Cardiac fibroblast (primary cell): ENCODE measurements at regions not wholly inside any gene's neighbourhood (a gene's known extent, or its start where the extent isn't known, plus 50 kb on each side); places are given as distances from the start of the nearest gene placed in this dataset.

Experiments used
- DNase-seq, 2 donors: peaks; one replicate each; pipeline versions ENCODE4 v3.0.0 to v3.0.0-alpha.2; 2010; ENCODE audit warnings: low read depth in 2 of 2
- H3K4me3 ChIP-seq, 2 donors: replicated peaks in 1 of 2; 1 replicate in 1 of 2; 2 replicates in 1 of 2; pipeline ENCODE4 v1.5.1; 2011; ENCODE audit warnings: low read depth in 2 of 2, low read length in 2 of 2, mild to moderate bottlenecking in 2 of 2, moderate library complexity in 1 of 2
- TF ChIP-seq, protein P1 (sequence below): IDR thresholded peaks from one replicate; pipeline ENCODE4 v1.5.1; 2011; ENCODE audit warnings: low read depth, mild to moderate bottlenecking, low read length, inconsistent platforms

DNA sequence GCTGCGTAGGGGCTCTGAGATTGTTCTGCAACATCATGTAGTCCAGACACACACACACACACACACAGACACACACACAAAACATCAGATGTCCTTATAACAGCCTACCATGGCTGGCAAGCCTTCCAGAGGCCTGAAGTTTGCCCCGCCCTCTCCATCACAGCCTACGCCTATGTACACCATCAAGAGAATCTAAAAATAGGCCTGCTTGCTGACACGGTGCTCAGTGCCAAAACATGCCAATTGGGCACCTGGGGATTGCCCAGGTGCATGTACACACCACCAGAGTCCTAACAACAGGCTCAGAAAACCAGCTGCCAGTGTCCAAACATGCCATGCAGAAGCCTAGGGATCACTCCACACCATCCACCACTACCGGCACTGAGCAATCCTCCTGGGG, 391.7 kb upstream of the SPTLC3 start:
- no peak overlapping the region for H3K4me3 ChIP-seq
- TF ChIP-seq, protein P1, sequence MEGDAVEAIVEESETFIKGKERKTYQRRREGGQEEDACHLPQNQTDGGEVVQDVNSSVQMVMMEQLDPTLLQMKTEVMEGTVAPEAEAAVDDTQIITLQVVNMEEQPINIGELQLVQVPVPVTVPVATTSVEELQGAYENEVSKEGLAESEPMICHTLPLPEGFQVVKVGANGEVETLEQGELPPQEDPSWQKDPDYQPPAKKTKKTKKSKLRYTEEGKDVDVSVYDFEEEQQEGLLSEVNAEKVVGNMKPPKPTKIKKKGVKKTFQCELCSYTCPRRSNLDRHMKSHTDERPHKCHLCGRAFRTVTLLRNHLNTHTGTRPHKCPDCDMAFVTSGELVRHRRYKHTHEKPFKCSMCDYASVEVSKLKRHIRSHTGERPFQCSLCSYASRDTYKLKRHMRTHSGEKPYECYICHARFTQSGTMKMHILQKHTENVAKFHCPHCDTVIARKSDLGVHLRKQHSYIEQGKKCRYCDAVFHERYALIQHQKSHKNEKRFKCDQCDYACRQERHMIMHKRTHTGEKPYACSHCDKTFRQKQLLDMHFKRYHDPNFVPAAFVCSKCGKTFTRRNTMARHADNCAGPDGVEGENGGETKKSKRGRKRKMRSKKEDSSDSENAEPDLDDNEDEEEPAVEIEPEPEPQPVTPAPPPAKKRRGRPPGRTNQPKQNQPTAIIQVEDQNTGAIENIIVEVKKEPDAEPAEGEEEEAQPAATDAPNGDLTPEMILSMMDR = no peak
- DNase-seq = no peak

DNA sequence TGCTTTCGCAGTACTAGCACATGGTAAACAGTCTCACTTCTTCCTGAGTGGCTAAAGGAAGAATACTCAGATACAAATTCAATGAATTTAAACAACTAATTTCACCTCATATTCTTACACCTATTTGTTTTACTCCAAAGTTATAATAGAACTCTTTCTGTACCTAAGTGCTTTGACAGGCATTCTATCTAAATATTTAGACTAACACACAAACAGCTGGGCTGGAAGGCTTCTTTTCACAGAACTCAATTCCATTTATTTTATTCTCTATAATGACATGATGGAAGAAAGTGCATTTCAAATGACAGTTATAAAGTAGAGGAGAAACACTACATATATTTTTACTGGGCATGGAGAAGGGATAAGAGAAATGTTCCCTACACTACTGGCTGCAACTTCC, 384.9 kb upstream of the SPTLC3 start:
- H3K4me3 ChIP-seq = no peak overlapping the region
- no peak for DNase-seq
- TF ChIP-seq, protein P1 = no peak

DNA sequence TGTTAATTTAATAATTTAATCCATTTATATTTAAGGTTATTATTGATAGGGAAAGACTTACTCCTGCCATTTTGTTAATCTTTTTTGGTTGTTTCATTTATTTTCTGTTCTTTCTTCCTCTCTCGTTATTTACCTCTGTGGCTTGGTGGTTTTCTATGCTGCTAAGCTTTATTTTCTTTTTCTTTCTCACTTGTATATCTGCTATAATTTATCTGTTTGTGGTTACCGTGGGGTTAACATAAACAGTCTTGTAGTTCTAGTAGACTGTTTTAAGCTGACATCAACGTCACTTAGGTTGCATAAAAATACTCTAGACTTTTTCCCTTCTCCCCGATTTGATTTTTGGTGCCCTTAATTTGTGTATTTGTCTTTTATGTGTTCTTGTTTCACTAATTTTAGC, 381.3 kb upstream of the SPTLC3 start:
- DNase-seq = no peak

DNA sequence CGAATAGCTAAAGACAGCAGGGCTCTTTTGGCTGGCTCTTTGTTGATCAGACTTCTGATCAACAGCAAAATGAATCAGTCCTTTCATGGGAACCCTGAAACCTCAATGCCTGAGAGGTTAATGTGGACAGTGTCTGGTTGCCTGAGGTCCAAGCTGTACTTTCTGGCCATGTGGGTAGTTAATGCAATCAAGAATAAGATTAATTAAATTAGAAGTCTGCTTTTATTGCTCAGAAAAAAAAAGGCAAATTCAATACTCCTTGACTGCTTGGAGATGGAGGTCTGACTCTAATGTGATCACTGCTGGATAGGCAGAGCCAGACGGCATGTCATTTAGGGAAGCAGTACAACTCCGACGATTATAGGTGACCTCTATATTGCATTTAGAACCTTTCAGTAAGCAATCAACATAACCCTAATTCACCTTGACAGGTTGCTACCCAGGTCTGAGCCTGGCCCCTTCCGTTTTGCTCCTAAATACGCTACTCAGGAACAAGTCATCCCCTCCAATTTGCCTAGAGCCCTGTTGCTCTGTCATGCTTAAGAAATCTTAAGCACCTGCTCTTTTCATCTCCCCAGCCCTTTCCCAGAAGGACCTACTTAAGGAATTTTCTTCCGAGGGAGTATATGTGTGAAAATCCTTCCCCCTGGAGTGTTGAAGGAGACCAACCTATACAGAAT, 370.0 kb upstream of the SPTLC3 start:
- no peak overlapping the region for H3K4me3 ChIP-seq
- TF ChIP-seq, protein P1 = no peak
- DNase-seq = no peak

More for the DNA sequence above, 381.3 kb upstream of the SPTLC3 start:
- H3K4me3 ChIP-seq = no peak overlapping the region
- TF ChIP-seq, protein P1 = no peak

DNA sequence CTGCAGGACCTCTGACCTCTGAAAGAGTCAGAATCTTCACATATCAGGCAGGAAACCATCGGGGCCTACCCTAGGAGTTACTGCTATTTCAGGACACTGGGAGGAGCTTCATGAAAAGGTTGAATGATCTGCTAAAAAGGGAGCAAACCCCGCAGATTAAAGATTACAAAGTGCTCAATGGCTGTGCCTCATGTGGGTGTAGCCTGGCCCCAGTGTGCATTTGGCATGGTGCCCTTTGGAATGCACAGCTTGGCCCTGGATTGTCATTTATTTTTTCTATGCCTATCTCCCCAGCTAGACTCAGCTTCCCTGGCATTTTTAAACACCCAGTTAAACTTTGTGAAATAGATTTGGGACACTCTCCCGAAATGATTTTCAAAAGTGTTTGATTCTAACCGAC, 368.5 kb upstream of the SPTLC3 start:
- DNase-seq = no peak

DNA sequence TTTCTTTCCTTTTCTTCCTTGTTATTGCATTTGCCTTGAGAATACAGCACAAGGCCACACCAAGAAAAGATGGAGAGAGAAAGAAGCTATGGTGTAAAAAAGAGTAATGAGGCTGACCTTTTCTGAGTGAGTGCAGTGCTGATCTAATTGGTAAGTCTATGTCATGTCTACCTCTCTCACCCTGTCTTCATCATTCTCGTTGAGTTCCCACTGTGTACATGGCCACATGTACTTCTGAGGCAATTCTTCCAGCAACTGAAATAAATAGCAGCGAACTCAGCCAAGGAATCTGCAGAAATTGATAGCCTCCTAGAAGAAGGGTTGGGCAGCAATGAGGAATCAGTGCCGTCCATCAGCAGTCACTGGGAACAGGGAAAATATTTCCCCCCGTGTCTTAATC, 367.2 kb upstream of the SPTLC3 start:
- H3K4me3 ChIP-seq = no peak overlapping the region
- TF ChIP-seq, protein P1 = no peak
- DNase-seq = no peak

More for the DNA sequence above, 368.5 kb upstream of the SPTLC3 start:
- no peak overlapping the region for H3K4me3 ChIP-seq
- TF ChIP-seq, protein P1 = no peak

DNA sequence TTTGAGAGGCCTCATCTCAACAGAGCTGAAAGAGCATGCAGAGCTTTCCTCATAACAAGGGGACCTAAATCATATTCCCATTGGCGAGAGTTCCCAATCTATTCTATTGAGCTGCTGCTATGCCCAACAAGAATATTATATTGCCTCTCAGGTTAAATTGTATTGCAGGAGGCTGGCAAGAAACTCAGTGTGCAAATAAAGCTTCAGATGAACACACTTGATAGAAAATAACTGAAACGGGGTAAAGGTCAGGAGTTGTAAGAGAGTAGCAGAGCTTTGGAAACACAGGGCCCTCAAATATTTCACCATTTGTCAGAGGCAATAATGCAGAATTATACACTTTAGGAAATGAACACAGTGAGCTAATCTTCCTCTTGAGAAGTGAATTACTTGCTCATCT, 364.3 kb upstream of the SPTLC3 start:
- no peak for DNase-seq
- H3K4me3 ChIP-seq = no peak overlapping the region
- TF ChIP-seq, protein P1 = no peak
